GM19351 (cell line): ENCODE measurements at regions not wholly inside any gene's neighbourhood (a gene's known extent, or its start where the extent isn't known, plus 50 kb on each side); places are given as distances from the start of the nearest gene placed in this dataset.
"Not testable (repeated sequence)": the region's sequence is repeated elsewhere in the genome, so short reads cannot be mapped to it uniquely, and the experiment has no call there.

Source experiments
- ATAC-seq: cut with Tn5 transposase; IDR thresholded peaks from one replicate; pipeline ENCODE4 v1.9.1; 2021; ENCODE audit warnings: mild to moderate bottlenecking, moderate library complexity; ENCODE audit not compliant: unreplicated experiment

GRCh38 chr14:106010783-106011182 lies 484.4 kb downstream of the TMEM121 start:
- no peak for ATAC-seq

GRCh38 chr14:106011631-106012360 lies 485.4 kb downstream of the TMEM121 start:
- ATAC-seq: not testable (repeated sequence)

GRCh38 chr14:106012361-106012725 lies 486.0 kb downstream of the TMEM121 start:
- ATAC-seq: not testable (repeated sequence)

- ATAC-seq: no peak
These were observed 487.5 kb downstream of the TMEM121 start for GRCh38 chr14:106013879-106014376.

GRCh38 chr14:106017952-106018351 lies 491.6 kb downstream of the TMEM121 start:
- not testable (repeated sequence) for ATAC-seq

- ATAC-seq: no peak
These were observed 495.4 kb downstream of the TMEM121 start for GRCh38 chr14:106021832-106022231.

- ATAC-seq: not testable (repeated sequence)
These were observed 496.3 kb downstream of the TMEM121 start for GRCh38 chr14:106022648-106023047.

GRCh38 chr14:106023411-106023810 lies 497.0 kb downstream of the TMEM121 start:
- ATAC-seq: no peak

- ATAC-seq: no peak
These were observed 498.7 kb downstream of the TMEM121 start for GRCh38 chr14:106024983-106025604.

- ATAC-seq: no peak
These were observed 499.6 kb downstream of the TMEM121 start for GRCh38 chr14:106026026-106026425.

- ATAC-seq: not testable (repeated sequence)
These were observed 501.4 kb downstream of the TMEM121 start for GRCh38 chr14:106027759-106028158.

GRCh38 chr14:106029959-106030358 lies 503.6 kb downstream of the TMEM121 start:
- no peak for ATAC-seq

- no peak for ATAC-seq
These were observed 511.0 kb downstream of the TMEM121 start for GRCh38 chr14:106037380-106037779.

- ATAC-seq: no peak
These were observed 511.9 kb downstream of the TMEM121 start for GRCh38 chr14:106038263-106038662.

- no peak for ATAC-seq
These were observed 513.0 kb downstream of the TMEM121 start for GRCh38 chr14:106039400-106039799.

- ATAC-seq: no peak
These were observed 518.1 kb downstream of the TMEM121 start for GRCh38 chr14:106044515-106044914.

- ATAC-seq: no peak
These were observed 518.7 kb downstream of the TMEM121 start for GRCh38 chr14:106044949-106045596.

- no peak for ATAC-seq
These were observed 525.4 kb downstream of the TMEM121 start for GRCh38 chr14:106051796-106052195.

- ATAC-seq: no peak
These were observed 528.9 kb downstream of the TMEM121 start for GRCh38 chr14:106055289-106055688.

- no peak for ATAC-seq
These were observed 532.0 kb downstream of the TMEM121 start for GRCh38 chr14:106058342-106058741.

GRCh38 chr14:106060276-106060975 lies 534.0 kb downstream of the TMEM121 start:
- ATAC-seq: no peak
